GM12864 (cell line): ENCODE measurements at regions not wholly inside any gene's neighbourhood (a gene's known extent, or its start where the extent isn't known, plus 50 kb on each side); places are given as distances from the start of the nearest gene placed in this dataset.

ENCODE experiments used
- DNase-seq: peaks from one replicate; pipeline ENCODE4 v3.0.0-alpha.2; 2011; ENCODE audit warnings: low read depth
- H3K4me3 ChIP-seq: 2 replicates; pipeline ENCODE4 v1.5.1; 2011; ENCODE audit warnings: mild to moderate bottlenecking, low read depth, low read length, control low read depth
- TF ChIP-seq, protein P1 (sequence below): IDR thresholded peaks from 2 replicates; pipeline ENCODE4 v1.5.1; 2011; ENCODE audit warnings: low read depth, mild to moderate bottlenecking, moderate library complexity, low read length, control low read depth, inconsistent platforms; ENCODE audit errors: missing control alignments

DNA sequence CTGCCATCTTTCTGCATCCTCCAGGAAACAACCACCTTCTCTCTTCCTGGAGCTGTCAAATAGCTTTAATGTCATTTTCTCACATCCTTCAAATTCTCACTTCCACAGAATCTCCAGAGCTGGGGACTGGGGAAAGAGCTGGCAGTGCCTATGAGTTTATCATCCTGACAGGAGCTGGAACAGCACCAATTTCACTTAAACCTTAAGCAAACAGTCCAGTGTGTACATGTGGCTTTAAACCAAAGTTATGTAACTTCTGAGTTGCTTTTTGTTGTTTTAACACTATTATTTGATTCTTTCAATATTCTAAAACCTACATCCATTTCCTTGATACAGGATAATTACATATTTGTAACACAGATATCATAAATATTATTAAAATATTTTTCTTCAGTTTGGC lies 331.5 kb upstream of the ARGLU1 start:
- TF ChIP-seq, protein P1, sequence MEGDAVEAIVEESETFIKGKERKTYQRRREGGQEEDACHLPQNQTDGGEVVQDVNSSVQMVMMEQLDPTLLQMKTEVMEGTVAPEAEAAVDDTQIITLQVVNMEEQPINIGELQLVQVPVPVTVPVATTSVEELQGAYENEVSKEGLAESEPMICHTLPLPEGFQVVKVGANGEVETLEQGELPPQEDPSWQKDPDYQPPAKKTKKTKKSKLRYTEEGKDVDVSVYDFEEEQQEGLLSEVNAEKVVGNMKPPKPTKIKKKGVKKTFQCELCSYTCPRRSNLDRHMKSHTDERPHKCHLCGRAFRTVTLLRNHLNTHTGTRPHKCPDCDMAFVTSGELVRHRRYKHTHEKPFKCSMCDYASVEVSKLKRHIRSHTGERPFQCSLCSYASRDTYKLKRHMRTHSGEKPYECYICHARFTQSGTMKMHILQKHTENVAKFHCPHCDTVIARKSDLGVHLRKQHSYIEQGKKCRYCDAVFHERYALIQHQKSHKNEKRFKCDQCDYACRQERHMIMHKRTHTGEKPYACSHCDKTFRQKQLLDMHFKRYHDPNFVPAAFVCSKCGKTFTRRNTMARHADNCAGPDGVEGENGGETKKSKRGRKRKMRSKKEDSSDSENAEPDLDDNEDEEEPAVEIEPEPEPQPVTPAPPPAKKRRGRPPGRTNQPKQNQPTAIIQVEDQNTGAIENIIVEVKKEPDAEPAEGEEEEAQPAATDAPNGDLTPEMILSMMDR: no peak
- no peak overlapping the region for H3K4me3 ChIP-seq
- no peak for DNase-seq

DNA sequence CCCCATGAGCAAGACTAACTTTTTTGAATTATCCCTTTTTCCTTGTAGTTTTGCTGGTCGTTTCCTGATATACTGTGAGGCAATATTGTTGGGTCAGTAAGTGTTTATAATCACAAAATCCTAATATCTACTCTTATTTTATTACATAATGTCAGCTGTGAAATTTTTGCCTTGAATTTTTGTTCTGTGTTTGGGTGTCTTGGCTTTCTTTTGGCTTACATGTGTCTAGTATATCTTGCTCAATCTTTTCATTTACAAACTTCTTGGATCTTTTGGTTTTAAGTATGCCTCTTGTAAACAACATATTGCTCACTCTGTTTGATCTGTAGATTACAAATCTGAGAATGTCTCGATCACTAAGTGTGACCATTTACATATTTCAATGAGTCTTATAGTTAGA lies 330.3 kb upstream of the ARGLU1 start:
- TF ChIP-seq, protein P1: no peak
- DNase-seq: no peak
- no peak overlapping the region for H3K4me3 ChIP-seq

DNA sequence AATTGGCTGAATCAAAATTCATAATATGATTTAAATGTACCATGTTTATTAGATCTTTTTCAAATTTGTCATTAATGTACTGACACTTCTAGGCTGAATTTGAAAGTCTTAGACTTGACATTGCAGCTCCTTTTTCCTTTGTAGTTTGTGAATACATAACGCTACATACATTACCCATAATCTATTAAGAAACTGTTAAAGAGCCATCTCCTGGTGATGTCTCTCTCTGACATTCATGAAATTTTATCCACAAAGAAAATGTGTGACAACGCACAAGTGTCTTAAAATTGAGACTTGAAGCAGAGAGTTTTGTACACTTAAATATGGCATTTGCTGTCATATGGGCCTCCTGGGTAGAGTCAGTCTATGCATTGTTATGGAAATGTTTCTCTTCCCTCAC lies 320.2 kb upstream of the ARGLU1 start:
- TF ChIP-seq, protein P1: no peak
- no peak overlapping the region for H3K4me3 ChIP-seq
- DNase-seq: no peak

DNA sequence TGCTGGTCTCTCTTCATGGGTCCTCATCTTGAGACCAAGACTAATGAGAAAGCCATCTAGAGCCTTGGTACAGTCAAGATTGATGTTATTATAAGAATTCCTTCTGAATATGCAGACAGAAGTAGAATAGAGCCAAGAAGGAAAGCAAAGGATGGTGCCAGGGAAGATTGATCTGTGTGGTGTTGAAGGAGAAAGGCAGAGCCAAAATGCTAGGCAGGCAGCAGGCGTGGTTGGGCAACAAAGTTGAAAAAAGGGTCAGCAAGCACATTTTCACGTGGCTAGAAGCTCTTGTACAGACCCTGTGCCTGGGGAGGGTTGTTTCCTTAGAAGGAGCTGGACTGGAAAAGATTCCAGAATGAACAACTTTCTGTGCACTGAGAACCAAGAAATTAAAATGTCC lies 319.7 kb upstream of the ARGLU1 start:
- no peak for DNase-seq
- TF ChIP-seq, protein P1: no peak
- no peak overlapping the region for H3K4me3 ChIP-seq

DNA sequence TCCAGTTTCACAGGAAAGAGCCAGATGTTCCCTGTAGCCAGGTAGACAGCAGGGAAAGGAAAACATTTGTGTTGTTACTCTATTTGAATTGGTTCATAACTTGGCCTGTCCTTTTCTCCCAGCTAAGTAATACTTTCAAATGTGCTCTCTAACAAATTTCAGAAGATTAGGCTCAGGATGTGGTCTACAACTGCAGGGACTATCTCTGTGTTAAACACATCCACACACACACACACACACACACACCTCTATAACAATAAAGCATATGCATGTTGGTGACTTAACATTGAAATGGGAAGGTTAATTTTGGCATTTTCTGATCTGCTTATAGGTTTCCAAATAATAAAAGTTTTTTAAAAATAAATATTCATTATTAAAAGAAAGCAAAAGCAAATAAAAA lies 316.0 kb upstream of the ARGLU1 start:
- H3K4me3 ChIP-seq: no peak overlapping the region
- TF ChIP-seq, protein P1: no peak
- no peak for DNase-seq

DNA sequence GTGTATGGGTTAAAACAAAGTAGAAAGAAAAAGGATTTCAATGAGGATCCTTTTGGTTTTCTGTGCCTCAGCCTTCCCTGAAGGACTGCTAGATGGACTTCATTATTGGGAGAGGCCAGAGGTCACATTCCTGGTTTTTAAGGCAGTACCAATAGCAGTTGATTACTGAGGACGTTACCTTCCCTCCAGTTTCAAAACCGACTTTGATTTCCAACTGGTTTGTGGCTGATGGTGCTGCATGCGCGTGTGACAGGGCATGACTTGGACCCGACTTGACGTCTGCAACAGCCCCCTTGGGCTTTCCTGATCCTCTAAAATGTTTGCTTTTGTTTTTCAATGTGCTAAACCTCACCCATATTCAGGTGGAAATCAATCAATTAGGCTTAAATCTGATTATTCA lies 314.3 kb upstream of the ARGLU1 start:
- no peak for DNase-seq
- H3K4me3 ChIP-seq: no peak overlapping the region
- TF ChIP-seq, protein P1: no peak

DNA sequence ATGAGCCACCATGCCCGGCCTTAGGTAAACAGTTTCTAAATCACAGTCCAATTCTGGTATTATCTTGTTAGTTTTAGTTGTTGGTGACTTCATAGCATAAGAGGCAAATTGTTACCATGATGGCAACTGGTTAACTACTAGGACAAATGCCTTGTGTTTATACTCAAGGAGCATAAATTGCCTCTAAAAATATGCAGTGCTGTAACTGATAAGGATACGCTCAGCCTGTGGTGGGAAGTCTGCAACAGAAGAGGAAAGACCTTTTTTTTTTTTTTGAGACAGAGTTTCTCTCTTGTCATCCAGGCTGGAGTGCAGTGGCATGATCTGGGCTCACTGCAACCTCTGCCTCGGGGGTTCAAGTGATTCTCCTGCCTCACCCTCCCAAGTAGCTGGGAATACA lies 311.9 kb upstream of the ARGLU1 start:
- no peak for DNase-seq
- no peak overlapping the region for H3K4me3 ChIP-seq
- TF ChIP-seq, protein P1: no peak
